HG02884 (cell line): ENCODE measurements at regions not wholly inside any gene's neighbourhood (a gene's known extent, or its start where the extent isn't known, plus 50 kb on each side); places are given as distances from the start of the nearest gene placed in this dataset.

Experiments used
- ATAC-seq: cut with Tn5 transposase; IDR thresholded peaks from one replicate; pipeline ENCODE4 v1.9.1; 2021; ENCODE audit warnings: mild to moderate bottlenecking, moderate library complexity; ENCODE audit not compliant: unreplicated experiment

DNA sequence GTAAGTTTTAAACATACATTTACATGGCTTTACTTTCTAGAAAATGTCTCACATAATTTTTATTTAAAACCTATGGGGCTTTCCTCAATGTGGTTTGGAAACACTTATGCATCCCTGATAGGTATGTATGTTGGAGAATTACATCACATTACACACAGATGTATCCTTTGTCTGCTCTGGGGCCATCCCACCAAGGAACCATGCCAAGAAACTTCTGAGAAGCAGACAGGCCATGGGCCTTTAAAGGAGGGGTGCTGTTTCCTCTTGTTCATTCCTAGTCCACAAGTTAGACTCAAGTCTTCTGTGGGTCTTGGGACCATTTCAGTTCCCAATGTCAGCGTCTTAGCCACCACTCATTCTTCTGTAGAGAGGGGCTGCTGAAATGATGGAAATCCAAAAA is 162.0 kb upstream of the SETBP1 start:
- ATAC-seq = no peak

DNA sequence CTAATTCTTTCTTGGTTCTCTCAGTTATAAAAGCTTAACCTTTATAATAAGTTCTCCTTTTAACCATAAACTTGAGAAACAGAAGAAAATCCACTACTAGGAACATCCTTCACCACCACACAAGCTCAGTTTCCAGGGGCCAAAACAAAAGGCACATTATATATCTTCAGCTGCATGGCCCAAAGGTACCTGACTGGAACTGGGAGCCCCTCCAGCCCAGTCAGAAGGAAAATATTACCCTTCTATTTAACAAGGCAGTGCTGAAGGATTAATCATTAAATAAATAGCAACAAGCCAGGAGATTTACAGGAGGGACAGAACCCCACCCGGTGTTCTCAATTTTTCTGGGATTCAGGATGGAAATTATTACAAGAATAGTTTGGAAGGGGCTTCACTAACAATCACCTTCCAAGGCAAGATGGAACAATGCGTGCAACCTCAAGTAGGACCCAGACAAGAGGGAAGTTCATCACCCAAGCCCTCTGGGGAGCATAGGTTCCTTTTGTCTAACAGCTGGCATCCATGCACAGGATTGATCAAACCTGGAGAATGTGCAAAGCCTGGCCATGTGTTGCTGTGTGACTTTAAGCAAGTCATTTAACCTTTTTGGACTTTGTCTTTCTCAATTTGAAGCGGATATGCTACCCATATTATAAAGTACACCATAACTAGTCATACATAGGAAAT is 159.6 kb upstream of the SETBP1 start:
- ATAC-seq = no peak

DNA sequence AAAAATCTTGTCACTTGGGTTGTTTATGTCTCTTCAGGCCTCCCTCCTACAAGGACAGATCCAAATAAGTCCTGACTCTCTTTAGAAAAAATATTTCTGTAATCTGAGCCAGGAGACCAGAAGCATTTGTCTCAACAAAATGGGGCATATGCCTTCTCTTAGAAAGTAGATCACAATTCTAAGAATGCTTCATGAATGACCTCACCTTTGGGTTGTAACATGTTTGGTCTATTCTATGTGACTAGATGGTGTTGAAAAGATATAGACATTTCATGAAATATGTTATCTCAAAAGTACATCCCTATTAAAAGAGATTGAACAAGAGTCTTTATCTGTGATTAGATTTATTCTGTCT is 159.0 kb upstream of the SETBP1 start:
- no peak for ATAC-seq

DNA sequence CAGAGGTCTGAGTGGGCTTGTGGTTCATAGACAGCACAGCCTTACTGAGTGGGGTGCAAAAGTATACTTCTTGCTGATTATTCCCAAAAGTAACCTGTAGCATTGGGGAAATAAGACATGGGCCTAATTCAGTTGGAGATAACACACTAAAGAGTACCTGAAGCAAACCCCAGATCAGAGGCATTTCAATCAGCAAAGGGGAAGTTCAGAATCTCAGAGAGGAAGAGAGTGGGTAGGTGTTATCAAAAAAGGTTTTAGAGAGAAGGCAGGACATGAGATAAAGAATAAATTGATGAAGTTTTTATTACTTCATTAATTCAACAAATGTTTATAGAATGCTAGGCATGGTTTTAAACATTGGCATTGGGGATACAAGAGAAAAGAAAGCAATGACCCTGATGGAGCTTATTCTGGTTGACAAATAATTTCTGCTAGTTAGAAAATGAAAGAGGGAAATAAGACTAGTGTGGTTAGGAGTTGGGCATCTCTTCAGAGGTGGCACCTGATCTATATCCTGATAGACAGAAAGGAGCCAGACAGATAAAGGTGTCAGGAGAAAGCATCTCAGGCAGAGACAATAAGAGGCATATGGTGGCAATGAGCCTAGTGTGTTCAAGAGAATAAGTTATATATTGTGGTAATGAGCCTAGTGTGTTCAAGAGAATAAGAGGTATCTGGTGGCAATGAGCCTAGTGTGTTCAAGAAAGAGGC is 153.8 kb upstream of the SETBP1 start:
- ATAC-seq = no peak

DNA sequence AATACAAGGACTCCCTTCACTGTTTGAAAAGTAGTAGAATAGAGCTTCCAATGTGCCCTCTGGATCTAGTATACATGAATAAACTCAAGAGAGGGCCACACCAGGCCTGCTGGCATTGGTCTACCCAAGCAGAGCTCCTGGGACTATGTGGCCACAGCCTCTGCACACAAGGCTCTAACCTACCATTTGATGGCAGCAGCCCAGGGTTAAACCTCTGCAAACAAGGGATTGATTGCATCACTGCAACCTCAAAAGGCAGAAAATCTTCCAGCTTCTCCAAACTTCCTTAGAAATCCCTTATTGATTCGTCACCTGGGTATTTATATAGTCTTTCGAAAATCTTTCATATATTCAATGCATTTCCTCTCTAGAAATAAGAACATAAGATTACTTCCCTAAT is 147.6 kb upstream of the SETBP1 start:
- no peak for ATAC-seq

DNA sequence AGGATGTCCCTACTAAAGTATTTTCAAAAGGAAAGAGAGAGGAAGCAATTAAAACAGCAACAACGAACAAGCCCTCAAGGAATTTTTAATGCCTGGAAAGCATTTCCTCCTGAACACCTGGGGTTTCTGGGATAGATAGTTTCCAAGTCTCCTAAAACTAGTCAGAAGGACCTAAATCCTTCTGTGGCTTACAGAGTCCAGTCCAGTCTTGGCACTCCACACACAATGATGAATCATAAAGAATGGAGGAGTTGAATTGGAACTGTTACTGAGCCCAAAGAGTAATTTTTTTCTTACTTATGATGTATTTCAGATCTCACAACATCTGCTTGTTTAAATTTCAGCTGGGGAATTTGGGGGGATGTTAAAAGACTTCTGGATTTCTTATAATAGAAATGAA is 144.6 kb upstream of the SETBP1 start:
- no peak for ATAC-seq

DNA sequence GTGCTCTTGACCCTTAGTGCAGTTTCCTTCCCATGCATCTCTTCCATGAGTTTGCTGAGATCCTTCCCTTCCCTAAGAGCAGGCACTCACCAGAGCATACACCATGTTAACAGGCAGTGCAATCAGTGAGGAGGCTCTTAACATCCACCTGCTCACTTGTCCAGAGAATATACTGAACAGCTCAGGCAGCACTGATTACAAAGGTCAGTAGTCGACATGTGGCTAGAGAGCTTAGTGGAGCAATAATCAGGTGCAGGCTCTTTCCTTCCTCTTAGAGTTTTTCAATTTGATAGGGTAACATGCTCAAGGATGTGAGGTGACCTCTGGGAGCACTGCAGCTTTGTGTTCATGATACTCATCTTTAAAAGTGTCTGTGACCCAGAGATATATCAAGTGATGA is 144.1 kb upstream of the SETBP1 start:
- no peak for ATAC-seq

DNA sequence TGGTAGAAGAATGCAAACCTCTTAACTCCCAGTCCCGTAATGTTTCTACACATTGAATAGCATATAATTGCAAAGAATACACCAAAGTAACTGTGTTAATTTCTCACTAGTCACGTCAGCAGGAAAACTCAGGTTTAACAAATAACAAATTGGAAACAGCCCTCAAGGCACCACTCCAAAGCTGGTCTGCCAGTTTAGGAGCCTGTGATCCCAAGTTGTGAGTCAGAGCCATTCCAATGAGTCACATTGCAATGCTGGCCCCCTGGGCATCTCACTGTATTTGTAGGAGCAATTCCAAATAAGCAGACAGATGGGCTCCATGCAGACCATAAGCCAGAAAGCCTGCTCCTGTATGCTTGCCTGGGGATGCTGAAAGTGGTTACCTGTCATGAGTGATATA is 143.2 kb upstream of the SETBP1 start:
- ATAC-seq = no peak

DNA sequence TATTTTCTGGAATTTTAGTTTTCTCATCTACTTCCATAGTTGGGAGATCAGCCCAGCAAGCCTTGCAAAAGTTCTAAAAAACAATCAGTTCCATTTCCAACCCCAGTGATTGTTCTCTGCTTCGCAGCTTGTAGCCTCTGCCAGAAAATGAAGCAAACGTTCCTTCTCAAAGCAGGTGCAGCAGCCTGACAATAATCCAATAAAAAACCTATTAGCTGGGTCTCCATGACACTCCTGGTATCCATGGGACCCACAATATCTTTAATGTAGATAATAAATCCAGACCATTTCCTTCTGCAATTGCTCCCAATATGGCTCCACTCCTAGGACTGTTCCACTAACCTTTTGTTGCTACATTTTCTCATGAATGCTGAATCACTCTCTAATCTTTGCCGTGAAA is 140.8 kb upstream of the SETBP1 start:
- no peak for ATAC-seq

DNA sequence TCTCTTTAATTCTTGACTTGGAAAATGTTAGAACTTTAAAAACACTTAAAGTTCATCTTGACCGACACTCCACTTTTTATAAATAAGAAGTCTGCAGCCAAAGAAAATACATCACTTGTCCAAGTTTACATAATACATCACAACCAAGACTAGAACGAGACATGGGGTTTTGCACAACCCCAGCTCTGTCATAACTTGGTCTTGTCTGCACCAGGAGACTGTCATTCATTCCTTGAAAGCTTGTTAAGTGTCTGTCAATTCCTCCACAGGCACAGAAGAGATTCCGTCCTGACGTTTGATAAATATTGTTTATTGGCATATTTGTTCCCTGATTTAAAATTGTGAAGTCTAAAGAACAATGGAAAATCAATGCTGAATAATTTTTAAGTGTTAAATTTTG is 139.5 kb upstream of the SETBP1 start:
- ATAC-seq = no peak

DNA sequence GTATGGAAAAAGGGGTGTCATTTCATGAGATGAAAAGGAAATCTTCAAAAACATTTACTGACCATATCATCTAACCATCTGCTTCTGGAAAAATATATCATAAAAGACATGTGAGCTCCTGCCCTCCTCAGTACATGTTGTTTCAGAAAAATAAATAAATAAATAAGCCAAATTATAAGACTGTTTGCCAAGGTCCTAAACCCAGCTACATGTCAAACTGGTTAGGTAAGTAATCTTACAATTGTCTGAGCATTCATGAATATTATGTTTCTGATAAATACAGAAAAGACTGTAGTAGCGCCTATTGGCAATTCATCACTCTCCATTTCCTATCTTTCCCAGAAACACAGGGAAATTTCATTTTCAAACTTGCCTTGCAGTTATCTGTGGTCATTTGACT is 138.9 kb upstream of the SETBP1 start:
- ATAC-seq = no peak

DNA sequence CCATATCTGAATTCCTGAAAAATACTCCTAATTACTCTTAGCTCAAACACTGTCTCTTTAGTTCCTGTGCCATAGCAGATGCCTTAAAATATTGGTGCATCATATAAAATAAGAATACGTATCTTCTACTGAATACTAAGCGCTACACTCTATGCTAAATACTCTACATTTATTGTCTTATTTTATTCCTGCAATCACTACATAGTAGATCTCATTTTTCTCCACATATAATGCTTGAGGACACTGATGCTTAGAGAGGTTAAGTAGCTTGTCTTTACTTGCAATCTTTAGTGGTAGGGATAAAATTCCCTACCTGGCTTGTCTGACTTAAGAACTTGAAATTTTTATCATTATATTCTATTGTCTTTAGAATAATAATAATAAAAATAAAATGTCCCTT is 137.3 kb upstream of the SETBP1 start:
- no peak for ATAC-seq

DNA sequence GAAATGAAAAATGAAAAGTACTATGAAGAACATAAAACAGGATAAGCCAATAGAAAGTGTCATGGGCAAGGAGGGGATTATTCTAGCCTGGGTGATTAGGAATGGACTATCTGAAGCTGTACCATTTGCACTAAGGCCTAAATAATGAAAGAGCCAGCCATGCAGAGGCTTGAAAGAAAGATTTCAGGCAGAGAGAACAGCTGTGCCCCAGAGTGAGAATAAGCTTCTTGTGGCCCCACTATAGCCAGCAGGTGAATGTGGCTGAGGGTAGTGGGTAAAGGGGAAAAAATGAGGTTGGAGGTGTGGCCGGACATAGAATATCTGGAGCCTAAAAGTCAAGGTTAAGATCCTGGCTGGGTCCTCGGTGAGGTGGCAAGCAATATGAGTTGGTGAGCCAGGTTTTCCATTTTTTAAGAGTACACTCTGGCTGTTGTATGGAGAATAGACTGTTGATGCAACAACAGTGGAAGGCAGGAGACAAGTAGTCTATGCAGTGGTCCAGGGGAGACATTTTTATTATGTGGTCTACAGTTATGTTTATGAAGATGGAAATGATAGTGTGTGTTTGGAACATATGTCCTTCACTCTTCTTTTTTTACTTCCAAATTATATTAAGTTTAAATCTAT is 135.2 kb upstream of the SETBP1 start:
- ATAC-seq = no peak

DNA sequence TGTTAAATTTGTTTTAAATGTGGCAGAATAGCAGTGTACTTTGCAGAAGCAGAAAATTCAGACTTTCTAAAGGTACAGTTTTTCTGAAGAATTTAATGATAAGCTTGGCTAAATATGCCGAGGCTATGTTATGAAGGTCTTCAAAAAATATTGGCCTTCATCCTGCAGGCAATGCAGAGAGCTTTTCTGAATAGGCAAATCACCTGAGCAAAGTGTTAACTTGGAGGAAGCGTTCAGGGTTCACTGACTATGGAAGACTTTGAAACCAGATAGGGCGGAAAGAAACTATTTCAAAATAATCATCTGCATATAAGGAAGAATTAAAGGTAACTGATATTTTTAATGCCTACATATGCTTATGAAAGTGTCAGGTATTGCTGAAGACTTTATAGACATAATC is 133.7 kb upstream of the SETBP1 start:
- no peak for ATAC-seq

DNA sequence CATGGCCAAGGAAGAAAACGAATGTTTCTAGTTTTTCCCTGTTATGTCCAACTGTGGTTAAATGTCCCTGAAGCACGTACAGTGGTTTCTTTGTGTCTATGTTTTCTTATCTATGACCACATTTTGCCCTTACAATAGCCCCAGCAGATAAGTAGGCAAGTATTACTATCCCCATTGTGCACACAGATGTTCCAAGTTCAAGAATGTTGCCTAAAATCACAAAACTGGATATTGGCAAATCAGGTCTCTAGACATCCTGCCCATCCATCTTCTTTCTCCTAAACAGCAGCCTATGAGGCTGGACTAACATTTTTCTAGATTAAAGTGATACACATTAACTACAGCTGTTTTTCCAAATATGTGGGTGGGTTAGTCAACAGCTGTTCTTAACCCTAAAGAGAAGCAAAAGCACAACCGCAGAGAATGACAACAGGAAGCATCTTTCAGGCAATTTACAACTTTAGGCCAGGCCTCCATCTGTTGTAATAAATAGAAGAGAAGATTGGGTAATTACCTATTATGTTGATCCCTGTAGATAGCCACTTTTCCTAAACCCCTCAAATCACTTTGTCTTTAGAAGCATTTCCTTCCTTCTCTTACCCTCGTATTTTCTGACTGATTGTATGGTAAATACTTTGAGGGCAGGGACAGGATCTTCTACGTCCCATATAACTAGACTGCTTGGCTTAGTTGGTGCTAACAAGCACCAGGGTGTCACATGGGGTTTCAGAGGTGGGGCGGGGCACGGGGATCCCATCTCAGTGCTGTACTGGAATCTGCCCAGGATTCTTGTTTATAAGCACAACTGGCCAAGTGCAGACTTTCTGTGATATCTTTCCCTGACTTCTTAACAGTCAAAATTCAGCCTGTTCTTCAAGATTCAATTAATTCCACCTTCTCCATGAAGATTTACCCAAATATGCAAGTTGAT is 132.1 kb upstream of the SETBP1 start:
- ATAC-seq = no peak

DNA sequence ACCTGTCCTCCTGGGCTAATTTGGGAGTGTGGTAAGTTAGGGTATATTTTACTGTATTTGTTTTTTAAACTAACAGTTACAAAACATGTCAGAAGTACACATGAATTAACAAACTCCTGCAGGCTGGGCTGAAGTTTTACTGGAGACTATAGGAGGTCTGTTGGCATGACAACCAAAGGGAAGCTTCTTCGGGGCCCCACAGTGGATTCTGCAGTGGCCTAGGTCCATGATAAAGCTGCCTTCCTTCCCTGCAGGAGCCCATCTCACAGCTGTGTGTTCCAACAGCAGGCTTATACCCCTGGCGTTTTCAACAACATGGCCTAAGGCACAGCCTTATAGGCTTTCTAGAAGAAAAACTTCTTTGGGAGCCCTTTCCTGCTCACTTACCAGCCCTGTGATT is 128.0 kb upstream of the SETBP1 start:
- no peak for ATAC-seq

DNA sequence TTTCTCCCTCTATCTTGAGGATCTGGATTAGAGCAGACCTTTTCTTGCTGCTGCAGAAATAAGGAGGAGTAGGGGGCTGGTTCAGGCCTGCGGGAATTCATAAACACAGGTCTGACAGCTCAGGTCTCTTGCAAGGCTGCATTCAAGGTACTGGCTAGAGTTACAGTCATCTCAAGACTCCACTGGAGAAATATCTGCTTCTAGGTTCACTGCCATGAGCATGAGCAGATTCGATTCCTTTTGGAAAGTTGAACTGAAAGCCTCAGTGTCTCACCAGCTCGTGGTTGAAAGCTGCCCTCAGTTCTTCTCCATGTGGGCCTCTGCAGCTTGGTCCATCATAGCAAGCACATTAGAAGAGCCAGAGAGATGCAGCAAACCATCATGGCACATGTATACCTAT is 124.4 kb upstream of the SETBP1 start:
- ATAC-seq = peak; percentile 78

DNA sequence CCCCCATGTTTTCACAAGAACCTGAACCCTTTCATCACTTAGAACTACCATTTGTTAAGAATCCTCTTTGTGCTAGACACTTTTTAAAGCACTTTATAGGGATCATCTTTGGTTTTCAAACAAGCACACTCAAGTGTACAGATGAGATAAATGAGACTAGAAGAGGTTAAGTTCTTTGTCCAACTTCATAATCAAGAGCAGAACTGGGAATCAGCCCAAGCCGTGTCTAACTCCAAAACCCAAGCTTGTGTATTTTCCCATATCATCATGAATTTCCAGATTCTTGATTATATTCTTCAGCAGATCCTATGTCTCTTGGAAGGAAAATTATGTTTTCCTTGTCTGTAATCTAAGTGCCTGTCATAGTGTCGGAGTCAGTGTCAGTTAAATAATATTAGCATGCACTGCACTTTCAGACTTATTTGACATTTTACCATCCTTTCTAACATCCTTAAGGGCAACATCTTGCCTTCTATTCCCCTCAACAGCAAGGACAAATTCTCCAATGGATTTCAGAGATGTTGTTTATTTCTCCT is 123.0 kb upstream of the SETBP1 start:
- ATAC-seq = no peak

DNA sequence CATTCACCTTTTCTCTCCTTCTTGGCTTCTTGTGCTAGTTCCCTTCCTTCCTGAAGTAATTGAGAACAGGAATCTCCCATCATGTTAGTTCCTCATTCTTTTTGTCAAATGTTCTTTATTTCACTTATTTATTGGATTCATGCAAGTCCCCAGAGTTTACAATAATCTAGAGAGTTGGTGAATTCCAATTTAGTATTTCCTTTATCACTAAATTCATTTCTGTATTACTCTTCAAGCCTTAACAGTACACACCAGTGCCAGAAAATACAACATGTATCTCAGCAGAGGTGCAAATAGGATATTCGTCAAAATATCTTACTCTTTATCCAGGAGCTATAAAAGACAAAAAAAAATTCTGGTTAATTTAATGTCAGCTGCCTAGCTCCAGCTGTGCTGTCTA is 121.9 kb upstream of the SETBP1 start:
- no peak for ATAC-seq

DNA sequence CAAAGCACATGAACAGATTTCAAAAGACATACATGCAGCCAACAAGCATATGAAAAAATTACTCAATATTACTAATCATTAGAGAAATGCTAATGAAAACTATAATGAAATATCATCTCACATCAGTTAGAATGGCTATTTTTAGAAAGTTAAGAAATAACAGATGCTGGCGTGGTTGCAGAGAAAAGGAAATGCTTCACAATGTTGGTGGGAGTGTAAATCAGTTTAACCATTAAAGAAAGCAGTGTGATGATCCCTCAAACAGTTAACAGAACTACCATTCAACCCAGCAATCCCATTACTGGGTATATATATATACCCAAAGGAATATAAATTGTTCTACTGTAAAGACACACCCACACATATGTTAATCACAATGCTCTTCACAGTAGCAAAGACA is 117.7 kb upstream of the SETBP1 start:
- ATAC-seq = no peak

DNA sequence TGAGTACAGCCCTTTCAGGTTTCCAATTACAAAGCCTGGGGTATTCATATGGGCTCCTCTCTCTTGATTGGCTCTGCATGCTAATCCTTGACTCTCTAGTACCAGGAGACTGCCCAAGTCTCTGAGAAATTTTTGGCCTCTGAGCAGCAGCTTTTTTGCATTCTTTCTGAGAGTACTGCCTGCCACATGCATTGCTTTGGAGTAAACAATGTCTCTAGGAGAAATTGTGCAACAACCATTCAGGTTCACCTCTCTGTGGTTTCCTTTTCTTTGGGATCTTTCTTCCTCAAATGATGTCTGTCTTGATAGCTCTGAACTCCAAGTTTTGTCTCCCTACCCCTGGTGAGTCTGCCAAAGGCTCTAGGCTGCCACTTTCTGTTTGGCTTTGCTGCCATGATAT is 115.8 kb upstream of the SETBP1 start:
- ATAC-seq = no peak
